ENCODE measurements at regions not wholly inside any gene's neighbourhood (a gene's known extent, or its start where the extent isn't known, plus 50 kb on each side); places are given as distances from the start of the nearest gene placed in this dataset.

DNA sequence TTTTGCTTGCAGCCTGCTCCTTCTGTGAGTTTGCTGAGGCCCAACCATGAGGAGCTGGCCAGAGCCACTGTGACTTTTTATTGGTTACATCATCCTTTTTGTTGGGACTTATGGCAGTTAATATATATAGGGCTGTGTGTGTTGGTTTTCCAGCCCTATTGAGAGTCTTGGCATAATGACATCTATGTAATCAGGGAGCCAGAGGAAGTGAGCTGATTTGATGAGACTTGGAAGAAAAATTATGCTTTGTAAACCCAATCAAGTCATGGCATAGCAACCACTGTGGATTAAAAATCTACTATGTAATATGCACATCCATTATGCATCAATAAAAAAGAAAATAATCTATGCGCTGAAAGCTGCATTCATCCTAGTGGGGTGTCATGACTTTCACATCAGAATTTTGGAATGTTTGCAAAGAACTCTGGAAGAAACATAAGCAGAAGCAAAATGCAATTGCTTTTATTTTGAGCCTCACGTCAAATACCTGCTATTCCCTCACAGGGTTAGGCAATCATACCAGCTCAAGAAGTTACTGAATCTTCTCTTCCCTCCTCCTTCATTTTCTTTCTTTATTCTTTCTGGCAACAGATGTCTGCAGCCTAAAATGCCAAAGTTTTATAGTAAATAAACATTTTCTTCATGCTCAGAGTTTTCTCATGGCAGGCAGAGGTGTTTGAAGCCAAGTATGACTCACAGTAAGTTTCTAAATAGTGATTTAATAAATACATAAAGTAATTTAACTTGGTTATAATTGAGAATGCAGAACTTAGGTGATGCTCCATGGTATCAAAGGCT is 308.5 kb downstream of the KCNS3 start:
- H3K4me3 ChIP-seq: no peak overlapping the region
- TF ChIP-seq POLR2AphosphoS5 (IDR thresholded peaks at IDR 0.05) (no peak), POLR2A (IDR thresholded peaks at IDR 0.05) (no peak)
- TF ChIP-seq, protein P1, sequence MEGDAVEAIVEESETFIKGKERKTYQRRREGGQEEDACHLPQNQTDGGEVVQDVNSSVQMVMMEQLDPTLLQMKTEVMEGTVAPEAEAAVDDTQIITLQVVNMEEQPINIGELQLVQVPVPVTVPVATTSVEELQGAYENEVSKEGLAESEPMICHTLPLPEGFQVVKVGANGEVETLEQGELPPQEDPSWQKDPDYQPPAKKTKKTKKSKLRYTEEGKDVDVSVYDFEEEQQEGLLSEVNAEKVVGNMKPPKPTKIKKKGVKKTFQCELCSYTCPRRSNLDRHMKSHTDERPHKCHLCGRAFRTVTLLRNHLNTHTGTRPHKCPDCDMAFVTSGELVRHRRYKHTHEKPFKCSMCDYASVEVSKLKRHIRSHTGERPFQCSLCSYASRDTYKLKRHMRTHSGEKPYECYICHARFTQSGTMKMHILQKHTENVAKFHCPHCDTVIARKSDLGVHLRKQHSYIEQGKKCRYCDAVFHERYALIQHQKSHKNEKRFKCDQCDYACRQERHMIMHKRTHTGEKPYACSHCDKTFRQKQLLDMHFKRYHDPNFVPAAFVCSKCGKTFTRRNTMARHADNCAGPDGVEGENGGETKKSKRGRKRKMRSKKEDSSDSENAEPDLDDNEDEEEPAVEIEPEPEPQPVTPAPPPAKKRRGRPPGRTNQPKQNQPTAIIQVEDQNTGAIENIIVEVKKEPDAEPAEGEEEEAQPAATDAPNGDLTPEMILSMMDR (IDR thresholded peaks at IDR 0.05 in 8 of 11, conservative IDR thresholded peaks at IDR 0.05 in 3 of 11): no peak
- H3K4me1 ChIP-seq: no peaks in the 10 kb centered on the region
- no peaks in the 10 kb centered on the region for H3K36me3 ChIP-seq
- no peak overlapping the region for H3K27ac ChIP-seq
- peaks cover 0 to 22% (median 0%) of the 10 kb centered on the region in 7 donors for H3K27me3 ChIP-seq (replicated peaks in 1 of 7)
- H3K9me3 ChIP-seq: no peaks in the 10 kb centered on the region
- DNase-seq: no peak
- 44 to 72% (median 49%) methylated on average over 2 of the region's 2 CpGs for WGBS, 5 donors
- intact Hi-C loops (cut with DNase I; ENCODE audit: low total_unique reads): loop anchor here (10.0 kb wide), 1 partner anchor 332 kb away; no protein-coding TSS in a partner anchor

DNA sequence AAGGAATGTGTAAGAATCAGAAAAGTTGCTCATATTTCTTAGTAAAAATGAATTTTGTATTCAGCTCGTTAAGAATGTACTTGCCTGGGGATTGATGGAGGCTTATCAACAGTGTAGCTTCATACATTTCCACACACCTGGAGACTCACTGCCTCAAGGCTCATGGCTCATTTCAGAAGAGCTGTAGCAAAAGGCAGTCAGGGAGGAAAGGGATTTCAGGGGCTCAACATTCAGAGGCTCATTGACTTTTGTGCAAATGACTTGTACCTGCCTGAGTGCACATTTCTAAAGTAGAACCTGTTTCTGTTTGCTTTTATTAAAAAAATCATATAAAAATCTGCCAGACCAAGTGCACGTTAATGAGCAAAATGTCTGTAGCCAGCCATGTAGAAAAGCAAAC is 304.4 kb downstream of the KCNS3 start:
- 77 to 93% (median 82%) methylated on average over 2 of the region's 2 CpGs for WGBS, 5 donors
- no peak overlapping the region for H3K4me3 ChIP-seq
- peaks cover 0 to 25% (median 0%) of the 10 kb centered on the region in 7 donors for H3K27me3 ChIP-seq (replicated peaks in 1 of 7)
- H3K9me3 ChIP-seq: no peaks in the 10 kb centered on the region
- no peaks in the 10 kb centered on the region for H3K36me3 ChIP-seq
- DNase-seq: no peak
- H3K4me1 ChIP-seq: no peaks in the 10 kb centered on the region
- intact Hi-C loops (cut with DNase I; ENCODE audit: low total_unique reads): loop anchor here (10.0 kb wide), 1 partner anchor 328 kb away; no protein-coding TSS in a partner anchor
- TF ChIP-seq POLR2AphosphoS5 (IDR thresholded peaks at IDR 0.05): no peak
- TF ChIP-seq, protein P1 (IDR thresholded peaks at IDR 0.05 in 8 of 11, conservative IDR thresholded peaks at IDR 0.05 in 3 of 11): no peak
- no peak for TF ChIP-seq POLR2A (IDR thresholded peaks at IDR 0.05)
- H3K27ac ChIP-seq: no peak overlapping the region

DNA sequence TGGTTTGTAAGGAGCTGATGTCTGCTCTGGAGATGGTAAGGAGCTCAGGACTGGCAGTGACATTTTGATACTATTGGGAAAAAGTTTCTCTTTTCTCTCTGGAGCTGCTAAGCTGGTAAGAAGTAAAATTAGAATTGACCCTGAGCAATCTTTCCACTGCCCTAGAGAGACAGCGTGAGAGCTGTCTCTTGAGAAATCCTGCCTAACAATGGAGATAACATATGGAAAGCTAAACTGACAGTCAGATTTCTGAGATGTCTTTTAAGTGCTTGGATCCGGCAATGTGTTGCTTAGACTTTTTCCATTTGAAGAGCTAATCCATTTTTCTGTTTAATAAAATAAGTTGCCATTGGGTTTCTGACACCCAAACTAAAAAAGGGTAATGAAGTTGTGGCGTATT is 302.4 kb downstream of the KCNS3 start:
- Histone ChIP-seq H3K9me3 (no peaks in the 10 kb centered on the region), H3K27me3 (replicated peaks in 1 of 7) (peaks cover 0 to 20% (median 0%) of the 10 kb centered on the region in 7 donors), H3K27ac (no peak overlapping the region), H3K4me1 (no peaks in the 10 kb centered on the region), H3K36me3 (no peaks in the 10 kb centered on the region), H3K4me3 (no peak overlapping the region)
- WGBS, 5 donors: 67 to 75% (median 69%) methylated on average over 3 of the region's 3 CpGs
- intact Hi-C loops (cut with DNase I; ENCODE audit: low total_unique reads): loop anchor here (10.0 kb wide), 1 partner anchor 326 kb away; no protein-coding TSS in a partner anchor
- TF ChIP-seq, protein P1 (IDR thresholded peaks at IDR 0.05 in 8 of 11, conservative IDR thresholded peaks at IDR 0.05 in 3 of 11): no peak
- TF ChIP-seq POLR2AphosphoS5 (IDR thresholded peaks at IDR 0.05) (no peak), POLR2A (IDR thresholded peaks at IDR 0.05) (no peak)
- DNase-seq: no peak

DNA sequence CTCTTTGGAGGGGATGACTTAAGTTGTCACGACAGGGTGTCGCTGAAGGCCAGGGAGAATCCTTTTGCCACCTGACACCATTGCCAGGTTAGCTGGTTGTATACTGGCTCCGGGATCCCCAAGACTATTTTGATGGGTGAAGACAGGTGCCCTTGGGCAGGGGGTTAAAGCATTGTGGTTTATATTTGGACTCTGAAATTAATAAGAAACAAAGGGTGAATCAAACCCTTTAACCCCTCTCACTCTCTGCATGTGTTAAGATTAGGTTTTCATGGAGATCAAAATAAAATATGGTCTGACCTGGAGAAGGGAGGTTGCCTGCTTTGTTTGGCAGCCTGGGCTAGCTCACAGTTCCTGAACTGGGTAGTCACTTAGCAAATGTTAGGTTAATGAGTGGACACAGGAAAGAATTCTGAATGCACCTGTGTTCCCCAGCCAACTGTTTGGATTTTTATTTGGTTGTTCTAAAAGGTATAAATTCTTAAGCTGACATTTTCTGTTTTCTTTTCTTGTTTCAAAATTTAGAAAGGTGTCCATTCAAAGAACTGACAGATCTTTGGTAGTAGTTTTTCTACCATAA is 301.7 kb downstream of the KCNS3 start:
- Histone ChIP-seq H3K27me3 (replicated peaks in 1 of 7) (peaks cover 0 to 16% (median 0%) of the 10 kb centered on the region in 7 donors), H3K9me3 (no peaks in the 10 kb centered on the region), H3K36me3 (no peaks in the 10 kb centered on the region), H3K4me1 (no peaks in the 10 kb centered on the region), H3K27ac (no peak overlapping the region), H3K4me3 (no peak overlapping the region)
- 74 to 91% (median 80%) methylated on average over 3 of the region's 3 CpGs for WGBS, 5 donors
- intact Hi-C loops (cut with DNase I; ENCODE audit: low total_unique reads): loop anchor here (10.0 kb wide), 1 partner anchor 325 kb away; no protein-coding TSS in a partner anchor
- DNase-seq: no peak
- no peak for TF ChIP-seq POLR2A (IDR thresholded peaks at IDR 0.05)
- TF ChIP-seq, protein P1 (IDR thresholded peaks at IDR 0.05 in 8 of 11, conservative IDR thresholded peaks at IDR 0.05 in 3 of 11): no peak

Measured in spleen (tissue), 11 donors.